ENCODE measurements at regions not wholly inside any gene's neighbourhood (a gene's known extent, or its start where the extent isn't known, plus 50 kb on each side); places are given as distances from the start of the nearest gene placed in this dataset.

DNA sequence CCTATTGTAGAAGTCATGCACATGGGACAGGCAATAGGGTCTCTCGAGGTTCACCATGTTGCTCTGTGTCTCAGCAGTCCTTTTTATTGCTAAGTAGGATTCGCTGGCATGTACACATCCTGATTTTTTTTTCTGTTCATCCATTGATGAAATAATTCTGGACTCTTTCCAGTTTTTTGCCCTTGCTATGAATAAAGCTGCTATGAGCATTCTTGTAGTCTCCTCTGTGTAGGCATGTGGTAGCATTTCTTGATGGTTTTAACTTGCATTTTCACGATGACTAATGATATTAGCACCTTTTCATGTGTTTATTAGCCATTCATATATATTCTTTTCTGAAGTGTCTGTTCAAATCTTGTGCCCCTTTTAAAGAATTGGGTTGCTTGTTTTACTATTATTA is 65.8 kb upstream of the EDAR start:
- BruUV-seq (replicated peaks), result no TSS peak
- Histone ChIP-seq H2AFZ (replicated peaks; ENCODE audit: low read length, poor library complexity) (no peak overlapping the region), H3K9me3 (ENCODE audit: control insufficient read depth, insufficient read depth, low read length) (no peaks in the 10 kb centered on the region), H4K20me1 (ENCODE audit: insufficient read depth, low read length) (no peaks in the 10 kb centered on the region), H3K36me3 (ENCODE audit: control insufficient read depth, insufficient read depth, low read length) (no peaks in the 10 kb centered on the region), H3K4me2 (ENCODE audit: low read depth, low read length) (no peak overlapping the region), H2BK20ac (ENCODE audit: low read depth, low read length) (no peak overlapping the region), H3K9me1 (ENCODE audit: insufficient read depth, low read length) (no peaks in the 10 kb centered on the region), H3K4me1 (ENCODE audit: control insufficient read depth, insufficient read depth, low read length) (no peaks in the 10 kb centered on the region), H2AK9ac (replicated peaks; ENCODE audit: low read depth, low read length, poor library complexity) (no peak overlapping the region), H2BK5ac (ENCODE audit: low read depth, low read length, poor library complexity, severe bottlenecking) (no peak overlapping the region), H3K4ac (ENCODE audit: low read depth, low read length) (no peak overlapping the region), H4K91ac (ENCODE audit: insufficient read depth, low read depth, low read length) (no peak overlapping the region), H4K8ac (ENCODE audit: low read depth in 2 of 2, low read length in 2 of 2) (no peak overlapping the region), H3K4me3 (ENCODE audit: insufficient read depth, low read depth, low read length) (no peak overlapping the region), H3K27ac (ENCODE audit: insufficient read depth, low read length) (no peak overlapping the region), H3K18ac (ENCODE audit: low read depth, low read length) (no peak overlapping the region), H3K27me3 (ENCODE audit: control insufficient read depth, insufficient read depth, low read length) (peaks cover 49% of the 10 kb centered on the region), H2BK15ac (ENCODE audit: low read depth, low read length) (no peak overlapping the region), H3K14ac (replicated peaks; ENCODE audit: low read depth, low read length) (no peak overlapping the region), H3K9ac (ENCODE audit: low read depth, low read length) (no peak overlapping the region), H2AK5ac (ENCODE audit: low read depth, low read length) (no peak overlapping the region), H2BK120ac (ENCODE audit: low read depth, low read length) (no peak overlapping the region), H4K5ac (ENCODE audit: low read depth, low read length) (no peak overlapping the region), H3K56ac (ENCODE audit: extremely low read depth, insufficient read depth, low read length) (no peak overlapping the region), H3K23ac (ENCODE audit: low read depth, low read length) (no peak overlapping the region), H3K79me1 (ENCODE audit: low read depth in 1 of 2, low read length in 2 of 2) (no peaks in the 10 kb centered on the region)
- no peak for TF ChIP-seq SMC3 (IDR thresholded peaks at IDR 0.05; ENCODE audit: low read depth, low read length)
- no peak for TF ChIP-seq NFE2L2 (IDR thresholded peaks at IDR 0.05; ENCODE audit: low read depth, low read length)
- no peak for TF ChIP-seq POLR2A (IDR thresholded peaks at IDR 0.05; ENCODE audit: low read depth, low read length)
- TF ChIP-seq RFX5 (IDR thresholded peaks at IDR 0.05; ENCODE audit: low read depth, low read length), result no peak
- no peak for TF ChIP-seq MAFK (IDR thresholded peaks at IDR 0.05; ENCODE audit: low read depth, low read length)
- no peak for TF ChIP-seq CHD1 (IDR thresholded peaks at IDR 0.05; ENCODE audit: low read depth, low read length)
- TF ChIP-seq, protein P1, sequence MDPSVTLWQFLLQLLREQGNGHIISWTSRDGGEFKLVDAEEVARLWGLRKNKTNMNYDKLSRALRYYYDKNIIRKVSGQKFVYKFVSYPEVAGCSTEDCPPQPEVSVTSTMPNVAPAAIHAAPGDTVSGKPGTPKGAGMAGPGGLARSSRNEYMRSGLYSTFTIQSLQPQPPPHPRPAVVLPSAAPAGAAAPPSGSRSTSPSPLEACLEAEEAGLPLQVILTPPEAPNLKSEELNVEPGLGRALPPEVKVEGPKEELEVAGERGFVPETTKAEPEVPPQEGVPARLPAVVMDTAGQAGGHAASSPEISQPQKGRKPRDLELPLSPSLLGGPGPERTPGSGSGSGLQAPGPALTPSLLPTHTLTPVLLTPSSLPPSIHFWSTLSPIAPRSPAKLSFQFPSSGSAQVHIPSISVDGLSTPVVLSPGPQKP (IDR thresholded peaks at IDR 0.05; ENCODE audit: borderline replicate concordance, low read depth, low read length), result no peak
- TF ChIP-seq BHLHE40 (IDR thresholded peaks at IDR 0.05; ENCODE audit: low read depth, low read length), result no peak
- no peak for TF ChIP-seq RCOR1 (IDR thresholded peaks at IDR 0.05; ENCODE audit: insufficient replicate concordance, low read length)
- no peak for TF ChIP-seq FOS (IDR thresholded peaks at IDR 0.05; ENCODE audit: low read depth, low read length)
- ATAC-seq (ENCODE audit: low read depth) (no peak), DNase-seq (no peak)
- dilution Hi-C loops (cut with HindIII; ENCODE audit: low sequenced_read_pairs, unreplicated experiment) (no loop called here), intact Hi-C loops (cut with micrococcal nuclease) (no loop called here), in situ Hi-C loops (cut with MboI; ENCODE audit: low sequenced_read_pairs) (no loop called here)
- WGBS, 2 experiments (ENCODE audit: extremely low coverage in 2 of 2, insufficient read length in 1 of 2), result no CpG with 5 or more reads among the region's 3 CpGs
- CTCF ChIA-PET, result no interaction called here
- POLR2A ChIA-PET (ENCODE audit: unreplicated experiment), result no interaction called here

Measured in IMR-90 (cell line).